AG04450 (cell line): ENCODE measurements at regions not wholly inside any gene's neighbourhood (a gene's known extent, or its start where the extent isn't known, plus 50 kb on each side); places are given as distances from the start of the nearest gene placed in this dataset.

Source experiments
- CTCF ChIA-PET: fragments of 300-600, 350-600 bp; formaldehyde crosslinking; extraction: SDS; loops from one replicate; lab custom pipeline; 2022; ENCODE audit warnings: antibody characterized with exemption, inconsistent platforms; lab: Charles Lee
- POLR2A ChIA-PET: fragments of 350-600 bp; formaldehyde crosslinking; extraction: SDS; loops from one replicate; lab custom pipeline; 2021; ENCODE audit warnings: antibody characterized with exemption, inconsistent platforms; lab: Yijun Ruan, JAX
- DNase-seq: peaks from one replicate; pipeline ENCODE4 v3.0.0-alpha.2; 2011; ENCODE audit warnings: low read depth, low spot score
- H3K27ac ChIP-seq: one replicate; pipeline ENCODE4 v1.5.1; 2012; ENCODE audit warnings: low read depth, low read length, control low read depth
- H3K27me3 ChIP-seq: one replicate; pipeline ENCODE4 v1.6.0; 2012; ENCODE audit warnings: low read length; ENCODE audit not compliant: control insufficient read depth, insufficient read depth
- H3K4me3 ChIP-seq: 2 replicates; pipeline ENCODE4 v1.5.1; 2011; ENCODE audit warnings: mild to moderate bottlenecking, low read depth, low read length, control low read depth
- H3K9me3 ChIP-seq: 2 replicates; pipeline ENCODE4 v1.5.1; 2012; ENCODE audit warnings: low read length; ENCODE audit not compliant: control insufficient read depth, insufficient read depth
- CTCF ChIP-seq: IDR thresholded peaks from 2 replicates; pipeline ENCODE4 v1.5.1; 2011; ENCODE audit warnings: low read depth, low read length, control low read depth, inconsistent platforms

- CTCF ChIA-PET, result no interaction called here
- no peak overlapping the region for H3K4me3 ChIP-seq
- POLR2A ChIA-PET, result no interaction called here
- no peak for TF ChIP-seq CTCF
- no peaks in the 10 kb centered on the region for H3K9me3 ChIP-seq
- no peak overlapping the region for H3K27ac ChIP-seq
- no peak for DNase-seq
- no peaks in the 10 kb centered on the region for H3K27me3 ChIP-seq
Measured at GRCh38 chr11:129533395-129533794, 157.7 kb downstream of the BARX2 start.

- ChIA-PET POLR2A (no interaction called here), CTCF (interaction anchor here (0.6 kb wide), 1 partner anchor 91 kb away, joined by 3 read pairs; no protein-coding TSS in a partner anchor)
- H3K9me3 ChIP-seq, result no peaks in the 10 kb centered on the region
Measured at GRCh38 chr11:129536338-129536737, 160.7 kb downstream of the BARX2 start.

GRCh38 chr11:129538323-129538722, 162.7 kb downstream of the BARX2 start:
- POLR2A ChIA-PET, result no interaction called here

More at GRCh38 chr11:129536338-129536737, 160.7 kb downstream of the BARX2 start:
- no peak for TF ChIP-seq CTCF
- DNase-seq, result no peak
- no peaks in the 10 kb centered on the region for H3K27me3 ChIP-seq
- no peak overlapping the region for H3K4me3 ChIP-seq
- no peak overlapping the region for H3K27ac ChIP-seq

GRCh38 chr11:129543515-129544290, 168.1 kb downstream of the BARX2 start:
- H3K9me3 ChIP-seq, result no peaks in the 10 kb centered on the region
- CTCF ChIA-PET, result no interaction called here
- POLR2A ChIA-PET, result no interaction called here
- no peaks in the 10 kb centered on the region for H3K27me3 ChIP-seq
- no peak overlapping the region for H3K4me3 ChIP-seq
- TF ChIP-seq CTCF, result no peak
- H3K27ac ChIP-seq, result no peak overlapping the region
- DNase-seq, result no peak

More at GRCh38 chr11:129538323-129538722, 162.7 kb downstream of the BARX2 start:
- no peaks in the 10 kb centered on the region for H3K27me3 ChIP-seq
- CTCF ChIA-PET, result no interaction called here
- H3K9me3 ChIP-seq, result no peaks in the 10 kb centered on the region
- no peak for DNase-seq
- H3K4me3 ChIP-seq, result no peak overlapping the region
- TF ChIP-seq CTCF, result no peak
- no peak overlapping the region for H3K27ac ChIP-seq

- Histone ChIP-seq H3K4me3 (no peak overlapping the region), H3K27ac (no peak overlapping the region), H3K27me3 (no peaks in the 10 kb centered on the region), H3K9me3 (no peaks in the 10 kb centered on the region)
- CTCF ChIA-PET, result no interaction called here
- no peak for DNase-seq
- TF ChIP-seq CTCF, result no peak
- POLR2A ChIA-PET, result no interaction called here
Measured at GRCh38 chr11:129544691-129545090, 169.0 kb downstream of the BARX2 start.
